PC-9 (cell line): ENCODE measurements at regions not wholly inside any gene's neighbourhood (a gene's known extent, or its start where the extent isn't known, plus 50 kb on each side); places are given as distances from the start of the nearest gene placed in this dataset.

ENCODE experiments used
- BruUV-seq: library from RNA; stranded (reverse); fragments of 400-500 nt; replicated peaks from 2 replicates; lab custom pipeline; 2021; lab: Mats Ljungman, UMichigan
- CTCF ChIA-PET: fragments of 300-600 bp; sonication (Branson Sonifier 250); formaldehyde crosslinking; loops from one replicate; lab custom pipeline; 2022; ENCODE audit warnings: antibody characterized with exemption; lab: Charles Lee
- POLR2A ChIA-PET: fragments of 300-600 bp; sonication (Branson Sonifier 250); formaldehyde crosslinking; loops from one replicate; lab custom pipeline; 2022; ENCODE audit warnings: antibody characterized with exemption; ENCODE audit not compliant: unreplicated experiment; lab: Charles Lee
- DNase-seq, 2 experiments: peaks; one replicate each; pipeline versions ENCODE4 v3.0.0 to v3.0.0-alpha.2; 2015 to 2022; ENCODE audit warnings: mixed read lengths in 1 of 2
- H2AFZ ChIP-seq: fragments of 200-600 bp; sonication (generic); 2 replicates; pipeline ENCODE4 v1.8.1; 2017; ENCODE audit warnings: antibody characterized with exemption
- H3F3A ChIP-seq: fragments of 200-600 bp; sonication (generic); 2 replicates; pipeline ENCODE4 v1.8.1; 2017; ENCODE audit warnings: antibody characterized with exemption, mild to moderate bottlenecking, low read depth; ENCODE audit not compliant: insufficient read depth
- H3K27ac ChIP-seq: fragments of 200-600 bp; sonication (generic); 2 replicates; pipeline ENCODE4 v1.6.1; 2016; ENCODE audit warnings: mixed run types
- H3K27me3 ChIP-seq: fragments of 200-600 bp; sonication (generic); 2 replicates; pipeline ENCODE4 v1.6.1; 2016; ENCODE audit warnings: low read depth, mixed run types; ENCODE audit not compliant: insufficient read depth
- H3K36me3 ChIP-seq: fragments of 200-600 bp; sonication (generic); 2 replicates; pipeline ENCODE4 v1.6.1; 2016; ENCODE audit warnings: low read depth, mixed run types
- H3K4me1 ChIP-seq: fragments of 200-600 bp; sonication (generic); replicated peaks from 2 replicates; pipeline ENCODE4 v1.6.1; 2016; ENCODE audit warnings: mixed run types; ENCODE audit not compliant: insufficient read depth
- H3K4me2 ChIP-seq: fragments of 200-600 bp; sonication (generic); 2 replicates; pipeline ENCODE4 v1.6.1; 2017; ENCODE audit warnings: mixed run types
- H3K4me3 ChIP-seq: fragments of 200-600 bp; sonication (generic); 2 replicates; pipeline ENCODE4 v1.6.1; 2016; ENCODE audit warnings: mixed run types
- H3K79me2 ChIP-seq: fragments of 200-600 bp; sonication (generic); 2 replicates; pipeline ENCODE4 v1.6.1; 2017; ENCODE audit warnings: low read depth, mixed run types
- H3K9me2 ChIP-seq: fragments of 200-600 bp; sonication (generic); 2 replicates; pipeline ENCODE4 v1.8.1; 2017; ENCODE audit warnings: mild to moderate bottlenecking; ENCODE audit not compliant: insufficient read depth
- H3K9me3 ChIP-seq: fragments of 200-600 bp; sonication (generic); 2 replicates; pipeline ENCODE4 v1.8.1; 2016; ENCODE audit warnings: low read depth; ENCODE audit not compliant: insufficient read depth
- H4K20me1 ChIP-seq: fragments of 200-600 bp; sonication (generic); 2 replicates; pipeline ENCODE4 v1.8.1; 2017; ENCODE audit not compliant: insufficient read depth
- EZH2 ChIP-seq: fragments of 200-600 bp; sonication (generic); IDR thresholded peaks from 2 replicates; pipeline ENCODE4 v1.8.0; 2017; ENCODE audit warnings: antibody characterized with exemption, low read depth
- intact Hi-C: fragments of 100-400 bp; cut with micrococcal nuclease; formaldehyde crosslinking; loops from one replicate; pipeline ENCODE4 v1.10.0; 2022; ENCODE audit not compliant: unreplicated experiment
- TF ChIP-seq, protein P1 (sequence below): fragments of 200-600 bp; sonication (generic); conservative IDR thresholded peaks from 2 replicates; pipeline ENCODE4 v1.6.1; 2017; ENCODE audit warnings: mixed run types, antibody characterized with exemption, mild to moderate bottlenecking, moderate library complexity

DNA sequence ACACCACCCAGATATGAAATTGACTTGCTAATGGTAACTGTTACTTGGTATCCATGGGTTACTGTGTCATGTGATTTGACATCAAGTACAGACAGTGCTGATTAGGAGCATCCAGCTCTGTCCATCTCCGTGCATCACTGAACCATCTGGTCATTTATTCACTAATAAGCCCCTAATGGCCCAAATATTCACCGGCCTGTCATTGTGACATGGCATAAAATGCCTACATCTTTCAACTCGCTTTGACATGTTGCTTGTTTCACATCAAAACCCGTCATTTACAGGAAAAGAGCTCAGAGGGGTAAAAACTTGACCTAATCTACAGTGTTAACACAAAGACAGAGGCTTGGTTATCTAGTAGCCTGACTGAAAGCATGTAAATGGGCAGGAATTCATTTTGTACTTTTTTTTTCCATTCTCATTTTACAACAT is 308.9 kb upstream of the ATP5MC3 start:
- DNase-seq, result peak in 1 of 2 experiments; percentile 17
- no peaks in the 10 kb centered on the region for H4K20me1 ChIP-seq
- H3F3A ChIP-seq, result no peaks in the 10 kb centered on the region
- ChIA-PET CTCF (interaction anchor here (0.6 kb wide), 1 partner anchor 95 kb away, joined by 4 read pairs; no protein-coding TSS in a partner anchor), POLR2A (interaction anchor here (0.7 kb wide), 1 partner anchor 18 kb away, joined by 5 read pairs; no protein-coding TSS in a partner anchor)
- no peak overlapping the region for H3K4me2 ChIP-seq
- no peak overlapping the region for H3K4me3 ChIP-seq
- H3K4me1 ChIP-seq, result no peaks in the 10 kb centered on the region
- H3K9me2 ChIP-seq, result 0 out of 2 replicates have a peak, but pooled peaks cover 5% of the 10 kb centered on the region
- H3K79me2 ChIP-seq, result no peaks in the 10 kb centered on the region
- TF ChIP-seq, protein P1, sequence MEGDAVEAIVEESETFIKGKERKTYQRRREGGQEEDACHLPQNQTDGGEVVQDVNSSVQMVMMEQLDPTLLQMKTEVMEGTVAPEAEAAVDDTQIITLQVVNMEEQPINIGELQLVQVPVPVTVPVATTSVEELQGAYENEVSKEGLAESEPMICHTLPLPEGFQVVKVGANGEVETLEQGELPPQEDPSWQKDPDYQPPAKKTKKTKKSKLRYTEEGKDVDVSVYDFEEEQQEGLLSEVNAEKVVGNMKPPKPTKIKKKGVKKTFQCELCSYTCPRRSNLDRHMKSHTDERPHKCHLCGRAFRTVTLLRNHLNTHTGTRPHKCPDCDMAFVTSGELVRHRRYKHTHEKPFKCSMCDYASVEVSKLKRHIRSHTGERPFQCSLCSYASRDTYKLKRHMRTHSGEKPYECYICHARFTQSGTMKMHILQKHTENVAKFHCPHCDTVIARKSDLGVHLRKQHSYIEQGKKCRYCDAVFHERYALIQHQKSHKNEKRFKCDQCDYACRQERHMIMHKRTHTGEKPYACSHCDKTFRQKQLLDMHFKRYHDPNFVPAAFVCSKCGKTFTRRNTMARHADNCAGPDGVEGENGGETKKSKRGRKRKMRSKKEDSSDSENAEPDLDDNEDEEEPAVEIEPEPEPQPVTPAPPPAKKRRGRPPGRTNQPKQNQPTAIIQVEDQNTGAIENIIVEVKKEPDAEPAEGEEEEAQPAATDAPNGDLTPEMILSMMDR, result no peak
- no peak for TF ChIP-seq EZH2
- intact Hi-C loops, result no loop called here
- no peak overlapping the region for H2AFZ ChIP-seq
- BruUV-seq, result no TSS peak
- H3K27ac ChIP-seq, result no peak overlapping the region
- no peaks in the 10 kb centered on the region for H3K36me3 ChIP-seq
- peaks cover 7% of the 10 kb centered on the region; the same call in 1 of the 2 replicates for H3K27me3 ChIP-seq
- H3K9me3 ChIP-seq, result no peaks in the 10 kb centered on the region

DNA sequence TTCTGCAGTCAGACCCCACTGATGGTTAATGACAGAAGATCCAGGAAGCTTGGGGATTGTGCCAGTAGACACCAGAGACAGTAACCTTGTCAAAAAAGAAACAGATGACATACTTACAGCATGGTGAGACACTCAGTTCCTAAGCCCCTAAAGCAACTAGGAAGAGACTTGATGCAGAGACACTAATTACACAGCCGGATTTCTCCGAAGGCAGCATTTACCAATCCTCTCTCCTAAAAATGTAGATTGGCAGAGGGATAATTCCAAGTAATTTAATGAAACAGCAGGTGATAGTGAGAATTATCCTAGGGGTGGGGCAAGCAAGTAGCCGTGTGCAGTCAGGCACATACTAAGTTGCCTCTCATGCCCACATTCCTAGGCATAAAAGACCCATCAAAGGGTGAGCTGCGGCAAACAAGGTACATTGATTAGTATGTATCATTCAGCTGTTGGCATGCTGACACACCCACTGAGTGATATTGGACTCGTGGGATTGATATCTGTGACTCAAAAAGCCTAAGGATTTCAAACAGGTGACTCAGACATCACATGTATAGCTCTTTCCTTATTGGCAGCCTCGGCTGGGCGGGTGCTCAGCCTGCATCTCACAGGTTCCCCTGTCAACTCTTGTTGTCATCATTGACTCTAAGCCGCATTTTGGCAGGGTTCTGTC is 296.7 kb upstream of the ATP5MC3 start:
- Histone ChIP-seq H4K20me1 (no peaks in the 10 kb centered on the region), H3F3A (no peaks in the 10 kb centered on the region), H3K4me3 (no peak overlapping the region), H3K27me3 (peaks cover 35% of the 10 kb centered on the region), H3K4me2 (no peak overlapping the region), H3K27ac (no peak overlapping the region), H3K79me2 (no peaks in the 10 kb centered on the region), H3K4me1 (no peaks in the 10 kb centered on the region), H3K9me3 (no peaks in the 10 kb centered on the region), H2AFZ (no peak overlapping the region), H3K9me2 (no peaks in the 10 kb centered on the region), H3K36me3 (no peaks in the 10 kb centered on the region)
- CTCF ChIA-PET, result interaction anchor here (0.6 kb wide), 1 partner anchor 11 kb away, joined by 3 read pairs; no protein-coding TSS in a partner anchor
- peak in 1 of 2 experiments; percentile 71 for DNase-seq
- POLR2A ChIA-PET, result no interaction called here
- intact Hi-C loops, result no loop called here
- BruUV-seq, result no TSS peak
- no peak for TF ChIP-seq EZH2
- TF ChIP-seq, protein P1, result no peak

DNA sequence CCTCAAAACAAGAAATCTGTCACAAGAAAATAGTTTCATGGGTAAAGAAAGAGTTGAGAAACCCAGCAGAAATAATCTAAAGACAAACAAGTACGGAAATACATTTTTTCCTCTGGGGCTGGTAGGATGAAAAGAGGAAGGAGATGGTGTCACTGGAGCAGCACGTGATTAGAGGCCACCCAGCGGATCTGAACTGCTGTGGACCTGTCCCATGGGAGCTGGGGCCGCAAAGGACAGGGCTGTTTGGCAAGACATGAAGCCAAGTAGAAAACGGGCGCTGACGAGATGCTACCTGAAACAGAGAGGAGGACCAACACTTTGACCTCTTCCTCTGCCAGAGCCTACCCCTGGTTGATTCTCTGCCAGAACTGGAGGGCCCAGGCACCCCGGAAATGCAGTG is 295.4 kb upstream of the ATP5MC3 start:
- BruUV-seq, result no TSS peak
- no peaks in the 10 kb centered on the region for H3K4me1 ChIP-seq
- no peak overlapping the region for H3K4me3 ChIP-seq
- TF ChIP-seq, protein P1, result no peak
- TF ChIP-seq EZH2, result no peak
- H2AFZ ChIP-seq, result no peak overlapping the region
- H3K4me2 ChIP-seq, result no peak overlapping the region
- no peaks in the 10 kb centered on the region for H3K9me2 ChIP-seq
- POLR2A ChIA-PET, result no interaction called here
- H3K27ac ChIP-seq, result no peak overlapping the region
- intact Hi-C loops, result no loop called here
- peaks cover 35% of the 10 kb centered on the region for H3K27me3 ChIP-seq
- no peak for DNase-seq
- no peaks in the 10 kb centered on the region for H3K79me2 ChIP-seq
- no peaks in the 10 kb centered on the region for H3K36me3 ChIP-seq
- no peaks in the 10 kb centered on the region for H3F3A ChIP-seq
- no peaks in the 10 kb centered on the region for H4K20me1 ChIP-seq
- CTCF ChIA-PET, result no interaction called here
- H3K9me3 ChIP-seq, result no peaks in the 10 kb centered on the region
